ENCODE measurements at regions not wholly inside any gene's neighbourhood (a gene's known extent, or its start where the extent isn't known, plus 50 kb on each side); places are given as distances from the start of the nearest gene placed in this dataset.
"Not testable (repeated sequence)": the region's sequence is repeated elsewhere in the genome, so short reads cannot be mapped to it uniquely, and the experiment has no call there.

DNA sequence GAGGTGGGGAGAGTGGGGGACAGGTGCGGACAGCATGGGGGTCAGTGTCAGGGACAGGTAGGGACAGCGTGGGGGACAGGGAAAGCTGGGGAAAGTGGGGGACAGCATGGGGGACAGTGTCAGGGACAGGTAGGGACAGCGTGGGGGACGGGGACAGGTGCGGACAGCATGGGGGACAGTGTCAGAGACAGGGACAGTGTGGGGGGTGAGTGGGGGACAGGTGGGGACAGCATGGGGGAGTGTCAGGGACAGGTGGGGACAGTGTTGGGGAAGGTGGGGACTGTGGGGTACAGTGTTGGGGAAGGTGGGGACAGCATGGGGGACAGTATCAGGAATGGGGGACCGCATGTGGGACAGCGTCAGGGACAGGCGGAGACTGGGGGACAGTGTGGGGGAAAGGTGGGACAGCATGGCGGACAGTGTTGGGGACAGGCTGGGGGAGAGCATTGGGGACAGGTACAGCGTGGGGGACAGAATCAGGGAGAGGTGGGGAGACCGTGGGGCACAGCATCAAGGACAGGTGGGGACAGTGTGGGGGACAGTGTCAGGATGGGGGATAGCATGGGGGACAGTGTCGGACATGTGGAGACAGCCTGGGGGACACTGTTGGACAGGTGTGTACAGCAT lies 96.1 kb downstream of the TMEM121 start:
- Histone ChIP-seq H3K27ac (no peak overlapping the region), H3K4me3 (no peak overlapping the region), H3K27me3 (no peaks in the 10 kb centered on the region), H3K9me3 (no peaks in the 10 kb centered on the region), H3K36me3 (no peaks in the 10 kb centered on the region), H3K4me1 (no peaks in the 10 kb centered on the region)
- intact Hi-C loops (cut with DNase I): no loop called here
- no peak for DNase-seq (ENCODE audit: extremely low spot score in 2 of 2)
- no peak for TF ChIP-seq POLR2A (IDR thresholded peaks at IDR 0.05)
- TF ChIP-seq, protein P1, sequence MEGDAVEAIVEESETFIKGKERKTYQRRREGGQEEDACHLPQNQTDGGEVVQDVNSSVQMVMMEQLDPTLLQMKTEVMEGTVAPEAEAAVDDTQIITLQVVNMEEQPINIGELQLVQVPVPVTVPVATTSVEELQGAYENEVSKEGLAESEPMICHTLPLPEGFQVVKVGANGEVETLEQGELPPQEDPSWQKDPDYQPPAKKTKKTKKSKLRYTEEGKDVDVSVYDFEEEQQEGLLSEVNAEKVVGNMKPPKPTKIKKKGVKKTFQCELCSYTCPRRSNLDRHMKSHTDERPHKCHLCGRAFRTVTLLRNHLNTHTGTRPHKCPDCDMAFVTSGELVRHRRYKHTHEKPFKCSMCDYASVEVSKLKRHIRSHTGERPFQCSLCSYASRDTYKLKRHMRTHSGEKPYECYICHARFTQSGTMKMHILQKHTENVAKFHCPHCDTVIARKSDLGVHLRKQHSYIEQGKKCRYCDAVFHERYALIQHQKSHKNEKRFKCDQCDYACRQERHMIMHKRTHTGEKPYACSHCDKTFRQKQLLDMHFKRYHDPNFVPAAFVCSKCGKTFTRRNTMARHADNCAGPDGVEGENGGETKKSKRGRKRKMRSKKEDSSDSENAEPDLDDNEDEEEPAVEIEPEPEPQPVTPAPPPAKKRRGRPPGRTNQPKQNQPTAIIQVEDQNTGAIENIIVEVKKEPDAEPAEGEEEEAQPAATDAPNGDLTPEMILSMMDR (IDR thresholded peaks at IDR 0.05): no peak
- TF ChIP-seq POLR2AphosphoS5 (IDR thresholded peaks at IDR 0.05; ENCODE audit: insufficient read depth in 1 of 2, low read depth in 1 of 2): no peak

DNA sequence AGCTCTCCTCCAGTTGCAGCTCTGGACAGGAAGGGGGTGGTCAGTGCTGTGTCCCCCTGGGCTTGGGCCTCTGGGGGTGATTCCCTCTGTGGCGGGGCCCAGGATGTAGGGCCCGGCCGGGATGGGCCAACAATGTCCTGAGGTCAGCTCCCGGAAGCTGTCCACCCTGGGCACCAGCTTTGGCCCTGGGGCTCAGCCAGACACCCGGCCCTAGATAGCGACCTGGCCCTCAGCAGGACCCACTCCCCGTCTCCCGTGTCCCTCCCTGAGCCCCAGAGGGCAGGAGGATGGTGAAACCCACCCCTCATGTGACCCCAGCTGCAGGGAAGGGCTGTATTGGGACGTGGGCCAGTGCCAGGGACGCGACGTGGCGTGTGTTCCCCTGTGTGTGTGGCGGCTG lies 96.8 kb downstream of the TMEM121 start:
- intact Hi-C loops (cut with DNase I); DNase-seq (ENCODE audit: extremely low spot score in 2 of 2); H3K36me3 ChIP-seq: not testable (repeated sequence)

DNA sequence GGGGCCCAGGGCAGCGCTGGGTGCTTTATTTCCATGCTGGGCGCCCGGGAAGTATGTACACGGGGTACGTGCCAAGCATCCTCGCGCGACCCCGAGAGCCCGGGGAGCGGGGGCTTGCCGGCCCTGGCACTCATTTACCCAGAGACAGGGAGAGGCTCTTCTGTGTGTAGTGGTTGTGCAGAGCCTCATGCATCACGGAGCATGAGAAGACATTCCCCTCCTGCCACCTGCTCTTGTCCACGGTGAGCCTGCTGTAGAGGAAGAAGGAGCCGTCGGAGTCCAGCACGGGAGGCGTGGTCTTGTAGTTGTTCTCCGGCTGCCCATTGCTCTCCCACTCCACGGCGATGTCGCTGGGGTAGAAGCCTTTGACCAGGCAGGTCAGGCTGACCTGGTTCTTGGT lies 98.0 kb downstream of the TMEM121 start:
- H3K27me3 ChIP-seq; H3K9me3 ChIP-seq; H3K36me3 ChIP-seq; DNase-seq (ENCODE audit: extremely low spot score in 2 of 2); H3K27ac ChIP-seq; intact Hi-C loops (cut with DNase I); H3K4me3 ChIP-seq; H3K4me1 ChIP-seq: not testable (repeated sequence)

More for the DNA sequence above, 96.8 kb downstream of the TMEM121 start:
- H3K4me3 ChIP-seq, H3K9me3 ChIP-seq, H3K4me1 ChIP-seq, H3K27me3 ChIP-seq, H3K27ac ChIP-seq: not testable (repeated sequence)

DNA sequence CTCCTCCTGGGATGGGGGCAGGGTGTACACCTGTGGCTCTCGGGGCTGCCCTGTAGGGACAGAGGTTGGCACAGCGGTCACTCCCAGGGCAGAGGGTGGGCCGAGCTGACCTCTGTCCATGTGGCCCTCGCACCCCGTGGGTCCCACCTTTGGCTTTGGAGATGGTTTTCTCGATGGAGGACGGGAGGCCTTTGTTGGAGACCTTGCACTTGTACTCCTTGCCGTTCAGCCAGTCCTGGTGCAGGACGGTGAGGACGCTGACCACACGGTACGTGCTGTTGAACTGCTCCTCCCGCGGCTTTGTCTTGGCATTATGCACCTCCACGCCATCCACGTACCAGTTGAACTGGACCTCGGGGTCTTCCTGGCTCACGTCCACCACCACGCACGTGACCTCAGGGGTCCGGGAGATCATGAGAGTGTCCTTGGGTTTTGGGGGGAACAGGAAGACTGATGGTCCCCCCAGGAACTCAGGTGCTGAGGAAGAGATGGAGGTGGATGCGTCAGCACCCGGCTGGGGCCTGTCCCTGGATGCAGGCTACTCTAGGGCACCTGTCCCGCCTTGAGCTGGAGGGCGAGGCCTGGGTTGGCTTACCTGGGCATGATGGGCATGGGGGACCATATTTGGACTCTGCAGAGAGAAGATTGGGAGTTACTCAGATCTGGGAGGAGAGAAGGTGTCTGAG lies 98.5 kb downstream of the TMEM121 start:
- H3K36me3 ChIP-seq; H3K27me3 ChIP-seq; intact Hi-C loops (cut with DNase I); H3K27ac ChIP-seq; DNase-seq (ENCODE audit: extremely low spot score in 2 of 2); H3K4me1 ChIP-seq; H3K4me3 ChIP-seq; H3K9me3 ChIP-seq: not testable (repeated sequence)

DNA sequence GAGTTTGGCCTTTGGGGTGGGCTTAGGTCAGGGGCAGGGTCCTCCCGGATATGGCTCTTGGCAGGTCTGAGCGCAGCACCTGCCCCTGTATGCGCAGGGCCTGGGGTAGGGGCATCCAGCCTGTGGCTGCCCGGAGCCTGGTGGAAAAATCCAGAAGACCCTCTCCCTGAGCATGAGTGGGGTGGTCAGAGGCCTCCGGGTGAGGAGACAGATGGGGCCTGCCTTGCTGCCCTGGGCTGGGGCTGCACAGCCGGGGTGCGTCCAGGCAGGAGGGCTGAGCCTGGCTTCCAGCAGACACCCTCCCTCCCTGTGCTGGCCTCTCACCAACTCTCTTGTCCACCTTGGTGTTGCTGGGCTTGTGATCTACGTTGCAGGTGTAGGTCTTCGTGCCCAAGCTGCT lies 99.1 kb downstream of the TMEM121 start:
- H3K27me3 ChIP-seq; H3K9me3 ChIP-seq; H3K36me3 ChIP-seq; H3K27ac ChIP-seq; DNase-seq (ENCODE audit: extremely low spot score in 2 of 2); H3K4me3 ChIP-seq; H3K4me1 ChIP-seq; intact Hi-C loops (cut with DNase I): not testable (repeated sequence)

DNA sequence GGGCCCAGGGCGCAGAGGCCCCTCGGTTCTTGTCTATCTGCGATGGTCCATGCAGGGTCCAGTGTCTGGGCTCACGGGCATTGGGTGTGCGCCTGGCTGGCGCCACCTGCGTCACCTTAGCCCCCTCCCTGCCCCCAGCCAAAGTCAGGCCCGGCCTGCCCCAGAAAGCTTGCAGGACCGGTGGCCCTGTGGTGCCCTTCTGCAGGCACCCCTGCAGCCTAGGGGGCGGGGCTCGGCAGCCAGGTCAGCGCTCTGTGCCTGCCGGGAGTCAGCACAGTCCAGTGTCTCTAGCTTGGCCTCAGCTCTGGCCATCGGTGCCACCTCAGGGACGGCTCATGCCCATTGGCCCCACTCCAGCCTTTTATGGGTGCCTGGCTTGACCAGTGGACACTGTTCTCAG lies 99.7 kb downstream of the TMEM121 start:
- H3K4me1 ChIP-seq; H3K27me3 ChIP-seq; H3K9me3 ChIP-seq; H3K36me3 ChIP-seq; H3K4me3 ChIP-seq; DNase-seq (ENCODE audit: extremely low spot score in 2 of 2); intact Hi-C loops (cut with DNase I); H3K27ac ChIP-seq: not testable (repeated sequence)

DNA sequence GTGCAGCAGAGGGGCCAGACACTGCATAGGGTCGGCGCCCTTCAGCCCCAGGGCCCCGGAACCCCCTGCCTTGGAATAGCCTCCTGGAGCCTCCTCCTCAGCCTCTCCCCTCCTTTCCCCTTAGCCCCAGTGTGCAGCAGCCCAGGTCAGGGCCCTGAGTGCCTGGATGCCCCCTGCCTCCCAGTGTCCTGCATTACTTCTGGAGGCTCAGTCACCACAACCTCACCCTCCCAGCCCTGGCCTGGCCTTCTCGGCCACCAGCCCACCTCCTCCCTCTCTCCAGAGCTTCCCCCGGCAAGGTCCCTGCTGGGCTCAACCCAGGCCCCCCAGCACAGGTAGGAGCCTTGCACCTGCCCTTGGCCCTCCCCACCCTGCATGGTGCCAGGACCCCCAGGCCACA lies 100.3 kb downstream of the TMEM121 start:
- H3K27ac ChIP-seq; DNase-seq (ENCODE audit: extremely low spot score in 2 of 2); H3K4me1 ChIP-seq; H3K36me3 ChIP-seq; H3K4me3 ChIP-seq; intact Hi-C loops (cut with DNase I); H3K27me3 ChIP-seq; H3K9me3 ChIP-seq: not testable (repeated sequence)

DNA sequence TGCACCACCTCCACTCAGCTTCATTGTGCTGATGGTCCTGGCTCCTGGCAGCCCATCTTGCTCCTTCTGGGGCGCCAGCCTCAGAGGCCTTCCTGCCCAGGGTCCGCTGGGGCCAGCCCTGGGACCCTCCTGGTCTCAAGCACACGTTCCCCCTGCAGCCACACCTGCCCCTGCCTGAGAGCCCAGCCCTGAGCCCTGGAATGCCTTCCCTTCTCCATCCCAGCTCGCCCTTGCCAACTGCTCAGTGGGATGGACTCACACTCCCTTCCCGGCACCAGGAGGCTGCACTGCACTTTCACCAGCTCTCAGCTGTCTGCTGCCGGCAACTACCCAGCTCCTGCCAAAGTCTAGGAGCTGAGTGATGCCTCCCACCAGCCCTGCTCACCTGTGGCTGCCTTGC lies 100.9 kb downstream of the TMEM121 start:
- H3K9me3 ChIP-seq; H3K4me1 ChIP-seq; H3K36me3 ChIP-seq; DNase-seq (ENCODE audit: extremely low spot score in 2 of 2); H3K27me3 ChIP-seq; intact Hi-C loops (cut with DNase I); H3K27ac ChIP-seq; H3K4me3 ChIP-seq: not testable (repeated sequence)

DNA sequence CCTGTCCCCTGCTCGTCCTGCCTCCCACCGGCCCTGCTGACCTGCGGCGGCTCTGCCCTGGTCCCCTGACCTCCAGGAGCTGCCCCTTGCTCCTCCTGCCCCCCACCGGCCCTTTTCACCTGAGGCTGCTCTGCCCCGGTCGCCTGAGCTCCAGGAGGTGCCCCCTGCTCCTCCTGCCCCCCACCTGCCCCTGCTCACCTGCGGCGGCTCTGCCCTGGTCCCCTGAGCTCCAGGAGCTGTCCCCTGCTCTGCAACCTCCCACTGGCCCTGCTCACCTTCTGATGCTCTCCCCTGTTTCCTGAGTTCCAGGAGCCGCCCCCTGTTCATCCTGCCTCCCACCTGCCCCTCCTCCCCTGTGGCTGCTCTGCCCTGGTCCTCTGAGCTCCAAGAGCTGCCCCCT lies 101.3 kb downstream of the TMEM121 start:
- Histone ChIP-seq H3K27me3 (no peaks in the 10 kb centered on the region), H3K36me3 (no peaks in the 10 kb centered on the region), H3K27ac (no peak overlapping the region), H3K4me3 (no peak overlapping the region), H3K9me3 (no peaks in the 10 kb centered on the region), H3K4me1 (no peaks in the 10 kb centered on the region)
- TF ChIP-seq, protein P1 (IDR thresholded peaks at IDR 0.05): no peak
- TF ChIP-seq POLR2A (IDR thresholded peaks at IDR 0.05) (no peak), POLR2AphosphoS5 (IDR thresholded peaks at IDR 0.05; ENCODE audit: insufficient read depth in 1 of 2, low read depth in 1 of 2) (no peak)
- no peak for DNase-seq (ENCODE audit: extremely low spot score in 2 of 2)
- intact Hi-C loops (cut with DNase I): no loop called here

DNA sequence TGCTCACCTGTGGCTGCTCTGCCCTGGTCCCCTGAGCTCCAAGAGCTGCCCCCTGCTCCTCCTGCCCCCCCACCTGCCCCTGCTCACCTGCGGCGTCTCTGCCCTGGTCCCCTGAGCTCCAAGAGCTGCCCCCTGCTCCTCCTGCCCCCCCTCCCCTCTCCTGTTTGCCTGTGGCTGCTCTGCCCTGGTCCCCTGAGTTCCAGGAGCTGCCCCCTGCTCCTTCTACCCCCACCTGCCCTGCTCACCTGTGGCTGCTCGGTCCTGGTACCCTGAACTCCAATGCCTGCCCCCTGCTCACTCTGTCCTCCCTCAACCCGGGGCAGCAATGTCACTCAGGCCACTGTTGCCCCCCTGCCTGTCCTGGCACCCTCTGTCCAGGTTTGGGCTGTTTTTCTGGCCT lies 101.7 kb downstream of the TMEM121 start:
- DNase-seq (ENCODE audit: extremely low spot score in 2 of 2); H3K27me3 ChIP-seq; H3K27ac ChIP-seq; H3K4me1 ChIP-seq; intact Hi-C loops (cut with DNase I); H3K4me3 ChIP-seq; H3K9me3 ChIP-seq; H3K36me3 ChIP-seq: not testable (repeated sequence)

DNA sequence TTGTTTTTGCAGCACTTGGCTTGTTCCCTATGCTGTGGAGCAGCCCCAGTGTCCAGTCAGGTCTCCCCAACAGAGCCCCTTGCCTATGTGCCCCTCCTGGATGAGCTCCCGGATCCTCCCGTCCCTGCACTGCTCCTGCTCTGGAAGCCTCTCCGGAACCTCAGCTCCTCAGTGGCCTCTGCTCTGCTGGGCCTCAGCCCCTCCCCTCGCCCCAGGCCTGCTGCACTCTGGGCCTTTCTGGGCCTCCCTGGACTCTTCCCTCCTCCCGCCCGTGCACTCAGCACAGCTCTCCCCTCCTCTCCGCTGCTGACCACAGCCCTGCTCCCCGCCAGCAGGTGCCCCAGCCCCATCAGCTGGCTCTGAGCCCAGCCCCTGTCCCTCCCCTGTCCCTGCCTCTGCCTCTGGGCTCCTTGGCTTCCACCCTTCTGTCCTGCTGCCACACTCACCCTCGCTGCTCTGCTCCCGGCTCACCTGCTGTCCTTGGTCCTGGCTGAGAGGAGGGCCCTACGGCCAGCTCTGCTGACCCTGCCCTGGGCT lies 102.2 kb downstream of the TMEM121 start:
- H3K4me3 ChIP-seq; H3K27me3 ChIP-seq; DNase-seq (ENCODE audit: extremely low spot score in 2 of 2); H3K9me3 ChIP-seq; H3K4me1 ChIP-seq; intact Hi-C loops (cut with DNase I); H3K36me3 ChIP-seq; H3K27ac ChIP-seq: not testable (repeated sequence)
